Suprapubic skin (tissue), 4 donors: ENCODE measurements at regions not wholly inside any gene's neighbourhood (a gene's known extent, or its start where the extent isn't known, plus 50 kb on each side); places are given as distances from the start of the nearest gene placed in this dataset.
"Not testable (repeated sequence)": the region's sequence is repeated elsewhere in the genome, so short reads cannot be mapped to it uniquely, and the experiment has no call there.

Experiments
- EP300 ChIP-seq: sonication (generic); formaldehyde crosslinking; IDR thresholded peaks from one replicate; pipeline ENCODE4 v1.6.1; 2017; ENCODE audit warnings: antibody characterized with exemption
- POLR2AphosphoS5 ChIP-seq, 3 donors: sonication (generic); formaldehyde crosslinking; IDR thresholded peaks; one replicate each; pipeline ENCODE4 v1.6.1; 2017; ENCODE audit warnings: antibody characterized with exemption in 3 of 3
- TF ChIP-seq, protein P1 (sequence below), 2 donors: fragments of 200-600 bp in 1 of 2; fragments of 450-650 bp in 1 of 2; sonication (generic) in 1 of 2; IDR thresholded peaks; one replicate each; pipeline ENCODE4 v1.5.1; 2016 to 2019; ENCODE audit warnings: antibody characterized with exemption in 2 of 2, mild to moderate bottlenecking in 1 of 2, moderate library complexity in 1 of 2

DNA sequence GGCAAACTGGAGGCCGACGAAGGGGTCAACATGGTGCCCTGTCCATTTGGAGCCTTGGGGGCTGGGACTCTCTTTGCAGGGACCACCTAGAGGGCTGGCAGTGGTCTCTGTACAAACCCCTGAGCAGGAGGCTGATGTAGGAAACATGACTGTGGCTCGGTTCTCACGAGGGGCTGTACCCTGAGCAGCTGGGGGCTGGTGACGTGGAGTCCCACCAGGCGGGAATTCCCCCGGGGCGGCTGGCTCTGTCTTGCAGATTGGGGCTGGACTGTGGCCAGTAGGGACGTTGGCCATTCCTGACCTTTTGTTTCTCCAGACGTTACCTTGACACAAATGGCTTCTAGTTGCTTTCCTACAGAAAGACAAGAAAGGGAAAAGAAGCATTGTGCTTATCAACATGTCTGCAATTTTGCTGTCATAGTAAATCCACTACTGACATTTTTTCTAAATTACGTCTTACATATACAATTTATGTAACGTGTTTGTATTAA, 115.6 kb upstream of the PRKX start:
- TF ChIP-seq EP300; POLR2AphosphoS5 (IDR thresholded peaks at IDR 0.05): not testable (repeated sequence)
- TF ChIP-seq, protein P1, sequence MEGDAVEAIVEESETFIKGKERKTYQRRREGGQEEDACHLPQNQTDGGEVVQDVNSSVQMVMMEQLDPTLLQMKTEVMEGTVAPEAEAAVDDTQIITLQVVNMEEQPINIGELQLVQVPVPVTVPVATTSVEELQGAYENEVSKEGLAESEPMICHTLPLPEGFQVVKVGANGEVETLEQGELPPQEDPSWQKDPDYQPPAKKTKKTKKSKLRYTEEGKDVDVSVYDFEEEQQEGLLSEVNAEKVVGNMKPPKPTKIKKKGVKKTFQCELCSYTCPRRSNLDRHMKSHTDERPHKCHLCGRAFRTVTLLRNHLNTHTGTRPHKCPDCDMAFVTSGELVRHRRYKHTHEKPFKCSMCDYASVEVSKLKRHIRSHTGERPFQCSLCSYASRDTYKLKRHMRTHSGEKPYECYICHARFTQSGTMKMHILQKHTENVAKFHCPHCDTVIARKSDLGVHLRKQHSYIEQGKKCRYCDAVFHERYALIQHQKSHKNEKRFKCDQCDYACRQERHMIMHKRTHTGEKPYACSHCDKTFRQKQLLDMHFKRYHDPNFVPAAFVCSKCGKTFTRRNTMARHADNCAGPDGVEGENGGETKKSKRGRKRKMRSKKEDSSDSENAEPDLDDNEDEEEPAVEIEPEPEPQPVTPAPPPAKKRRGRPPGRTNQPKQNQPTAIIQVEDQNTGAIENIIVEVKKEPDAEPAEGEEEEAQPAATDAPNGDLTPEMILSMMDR (IDR thresholded peaks at IDR 0.05), result not testable (repeated sequence)
